Immature natural killer cell (primary cell): ENCODE measurements at regions not wholly inside any gene's neighbourhood (a gene's known extent, or its start where the extent isn't known, plus 50 kb on each side); places are given as distances from the start of the nearest gene placed in this dataset.
"Not testable (repeated sequence)": the region's sequence is repeated elsewhere in the genome, so short reads cannot be mapped to it uniquely, and the experiment has no call there.

Experiments
- DNase-seq, 3 donors: peaks; one replicate each; pipeline ENCODE4 v3.0.0; 2022; ENCODE audit warnings: mixed read lengths in 1 of 3
- H3K27ac Mint-ChIP-seq, 6 donors: one replicate each; pipeline ENCODE4 v1.8.0; 2020; ENCODE audit warnings: mixed read lengths in 6 of 6, mild to moderate bottlenecking in 5 of 6, inconsistent platforms in 4 of 6, moderate library complexity in 3 of 6
- H3K27me3 Mint-ChIP-seq, 3 donors: one replicate each; pipeline ENCODE4 v1.8.0; 2020 to 2021; ENCODE audit warnings: low read depth in 3 of 3, mild to moderate bottlenecking in 3 of 3, mixed read lengths in 3 of 3, moderate library complexity in 3 of 3, inconsistent platforms in 1 of 3
- H3K36me3 Mint-ChIP-seq, 3 donors: one replicate each; pipeline ENCODE4 v1.8.0; 2020; ENCODE audit warnings: mixed read lengths in 3 of 3, inconsistent platforms in 2 of 3, mild to moderate bottlenecking in 2 of 3
- H3K4me1 Mint-ChIP-seq, 2 donors: one replicate each; pipeline ENCODE4 v1.8.0; 2020; ENCODE audit warnings: inconsistent platforms in 2 of 2, mild to moderate bottlenecking in 2 of 2, mixed read lengths in 2 of 2, moderate library complexity in 1 of 2
- H3K4me3 Mint-ChIP-seq, 5 donors: one replicate each; pipeline ENCODE4 v1.8.0; 2020; ENCODE audit warnings: mild to moderate bottlenecking in 5 of 5, mixed read lengths in 5 of 5, inconsistent platforms in 3 of 5, moderate library complexity in 3 of 5
- H3K9me3 Mint-ChIP-seq, 6 donors: one replicate each; pipeline ENCODE4 v1.8.0; 2020; ENCODE audit warnings: mild to moderate bottlenecking in 6 of 6, mixed read lengths in 6 of 6, inconsistent platforms in 4 of 6, moderate library complexity in 3 of 6

GRCh38 chr2:215723631-215724011, 287.8 kb upstream of the FN1 start:
- Mint-ChIP-seq H3K4me1 (no peaks in the 10 kb centered on the region), H3K27me3 (peaks cover 0 to 3% (median 0%) of the 10 kb centered on the region in 3 donors), H3K36me3 (no peaks in the 10 kb centered on the region), H3K4me3 (no peak overlapping the region), H3K9me3 (no peaks in the 10 kb centered on the region), H3K27ac (no peak overlapping the region)
- no peak for DNase-seq

- Mint-ChIP-seq H3K4me1 (no peaks in the 10 kb centered on the region), H3K27me3 (peaks cover 0 to under 1% (median 0%) of the 10 kb centered on the region in 3 donors), H3K9me3 (no peaks in the 10 kb centered on the region), H3K27ac (no peak overlapping the region), H3K4me3 (no peak overlapping the region), H3K36me3 (no peaks in the 10 kb centered on the region)
- no peak for DNase-seq
These were observed 287.2 kb upstream of the FN1 start for GRCh38 chr2:215722986-215723630.

GRCh38 chr2:215722125-215722524, 286.3 kb upstream of the FN1 start:
- Mint-ChIP-seq H3K27ac (no peak overlapping the region), H3K4me3 (no peak overlapping the region), H3K36me3 (no peaks in the 10 kb centered on the region), H3K27me3 (no peaks in the 10 kb centered on the region), H3K4me1 (no peaks in the 10 kb centered on the region), H3K9me3 (no peaks in the 10 kb centered on the region)
- no peak for DNase-seq

GRCh38 chr2:215721515-215721914, 285.6 kb upstream of the FN1 start:
- not testable (repeated sequence) for DNase-seq, H3K4me3 Mint-ChIP-seq, H3K27ac Mint-ChIP-seq, H3K9me3 Mint-ChIP-seq, H3K27me3 Mint-ChIP-seq, H3K36me3 Mint-ChIP-seq, H3K4me1 Mint-ChIP-seq

- no peaks in the 10 kb centered on the region for H3K9me3 Mint-ChIP-seq
- H3K27ac Mint-ChIP-seq: no peak overlapping the region
- no peak overlapping the region for H3K4me3 Mint-ChIP-seq
- no peak for DNase-seq
- no peaks in the 10 kb centered on the region for H3K36me3 Mint-ChIP-seq
- no peaks in the 10 kb centered on the region for H3K4me1 Mint-ChIP-seq
- peaks cover 3 to 4% (median 3%) of the 10 kb centered on the region in 3 donors for H3K27me3 Mint-ChIP-seq
These were observed 283.0 kb upstream of the FN1 start for GRCh38 chr2:215718890-215719289.

GRCh38 chr2:215718436-215718835, 282.6 kb upstream of the FN1 start:
- no peaks in the 10 kb centered on the region for H3K9me3 Mint-ChIP-seq
- H3K27me3 Mint-ChIP-seq: peaks cover 3 to 7% (median 6%) of the 10 kb centered on the region in 3 donors
- no peak overlapping the region for H3K4me3 Mint-ChIP-seq
- H3K36me3 Mint-ChIP-seq: no peaks in the 10 kb centered on the region
- H3K27ac Mint-ChIP-seq: no peak overlapping the region
- DNase-seq: no peak
- no peaks in the 10 kb centered on the region for H3K4me1 Mint-ChIP-seq

GRCh38 chr2:215717501-215718381, 281.9 kb upstream of the FN1 start:
- no peak for DNase-seq
- H3K36me3 Mint-ChIP-seq: no peaks in the 10 kb centered on the region
- H3K4me1 Mint-ChIP-seq: no peaks in the 10 kb centered on the region
- H3K27me3 Mint-ChIP-seq: peaks cover 3 to 10% (median 7%) of the 10 kb centered on the region in 3 donors
- no peak overlapping the region for H3K4me3 Mint-ChIP-seq
- no peak overlapping the region for H3K27ac Mint-ChIP-seq
- no peaks in the 10 kb centered on the region for H3K9me3 Mint-ChIP-seq

- Mint-ChIP-seq H3K4me3 (no peak overlapping the region), H3K9me3 (no peaks in the 10 kb centered on the region), H3K4me1 (no peaks in the 10 kb centered on the region), H3K36me3 (no peaks in the 10 kb centered on the region), H3K27ac (no peak overlapping the region), H3K27me3 (peaks cover 6 to 10% (median 7%) of the 10 kb centered on the region in 3 donors)
- DNase-seq: no peak
These were observed 281.1 kb upstream of the FN1 start for GRCh38 chr2:215716956-215717355.

- DNase-seq: no peak
- H3K4me3 Mint-ChIP-seq: no peak overlapping the region
- no peaks in the 10 kb centered on the region for H3K36me3 Mint-ChIP-seq
- H3K27ac Mint-ChIP-seq: no peak overlapping the region
- no peaks in the 10 kb centered on the region for H3K9me3 Mint-ChIP-seq
- H3K4me1 Mint-ChIP-seq: no peaks in the 10 kb centered on the region
- peaks cover 6 to 12% (median 7%) of the 10 kb centered on the region in 3 donors for H3K27me3 Mint-ChIP-seq
These were observed 277.3 kb upstream of the FN1 start for GRCh38 chr2:215712871-215713790.

- Mint-ChIP-seq H3K36me3 (no peaks in the 10 kb centered on the region), H3K9me3 (no peaks in the 10 kb centered on the region), H3K27me3 (peaks cover 6 to 12% (median 7%) of the 10 kb centered on the region in 3 donors)
These were observed 276.5 kb upstream of the FN1 start for GRCh38 chr2:215712219-215712868.

GRCh38 chr2:215711471-215712034, 275.7 kb upstream of the FN1 start:
- no peak for DNase-seq
- Mint-ChIP-seq H3K9me3 (no peaks in the 10 kb centered on the region), H3K27ac (no peak overlapping the region), H3K27me3 (peaks cover 6 to 12% (median 7%) of the 10 kb centered on the region in 3 donors), H3K4me1 (no peaks in the 10 kb centered on the region), H3K36me3 (no peaks in the 10 kb centered on the region), H3K4me3 (no peak overlapping the region)

More at GRCh38 chr2:215712219-215712868, 276.5 kb upstream of the FN1 start:
- no peak for DNase-seq
- H3K4me3 Mint-ChIP-seq: no peak overlapping the region
- H3K4me1 Mint-ChIP-seq: no peaks in the 10 kb centered on the region
- H3K27ac Mint-ChIP-seq: no peak overlapping the region

- H3K4me1 Mint-ChIP-seq: no peaks in the 10 kb centered on the region
- peaks cover 0 to 2% (median 2%) of the 10 kb centered on the region in 3 donors for H3K27me3 Mint-ChIP-seq
- H3K27ac Mint-ChIP-seq: no peak overlapping the region
- no peaks in the 10 kb centered on the region for H3K9me3 Mint-ChIP-seq
- no peaks in the 10 kb centered on the region for H3K36me3 Mint-ChIP-seq
- DNase-seq: no peak
- no peak overlapping the region for H3K4me3 Mint-ChIP-seq
These were observed 271.7 kb upstream of the FN1 start for GRCh38 chr2:215707608-215708007.

- Mint-ChIP-seq H3K9me3 (no peaks in the 10 kb centered on the region), H3K4me1 (no peaks in the 10 kb centered on the region), H3K4me3 (no peak overlapping the region), H3K27me3 (peaks cover 0 to 3% (median 3%) of the 10 kb centered on the region in 3 donors), H3K36me3 (no peaks in the 10 kb centered on the region), H3K27ac (no peak overlapping the region)
- DNase-seq: no peak
These were observed 270.0 kb upstream of the FN1 start for GRCh38 chr2:215705771-215706361.
